ENCODE measurements at regions not wholly inside any gene's neighbourhood (a gene's known extent, or its start where the extent isn't known, plus 50 kb on each side); places are given as distances from the start of the nearest gene placed in this dataset.
A peak's percentile ranks its signal among the peaks of the same experiment; 100 is the strongest.

GRCh38 chr6:23435798-23436197 is 690.2 kb upstream of the NRSN1 start:
- no peak for DNase-seq
- H3K4me3 ChIP-seq = no peak overlapping the region
- no peaks in the 10 kb centered on the region for H3K27me3 ChIP-seq
- no peak overlapping the region for H3K9ac ChIP-seq (ENCODE audit: low read depth in 2 of 2, low read length in 2 of 2)
- TF ChIP-seq CTCF (IDR thresholded peaks at IDR 0.05) = no peak
- intact Hi-C loops (cut with DNase I) = no loop called here
- H3K4me1 ChIP-seq = no peaks in the 10 kb centered on the region
- H3K27ac ChIP-seq = no peak overlapping the region
- H3K36me3 ChIP-seq = no peaks in the 10 kb centered on the region
- no peaks in the 10 kb centered on the region for H3K9me3 ChIP-seq

- Histone ChIP-seq H3K27me3 (no peaks in the 10 kb centered on the region), H3K36me3 (no peaks in the 10 kb centered on the region), H3K9ac (ENCODE audit: low read depth in 2 of 2, low read length in 2 of 2) (no peak overlapping the region), H3K4me1 (no peaks in the 10 kb centered on the region), H3K9me3 (no peaks in the 10 kb centered on the region), H3K4me3 (no peak overlapping the region), H3K27ac (no peak overlapping the region)
- DNase-seq = no peak
- no peak for TF ChIP-seq CTCF (IDR thresholded peaks at IDR 0.05)
- intact Hi-C loops (cut with DNase I) = no loop called here
Measured at GRCh38 chr6:23441808-23442461, 684.1 kb upstream of the NRSN1 start.

GRCh38 chr6:23445157-23445710 is 680.8 kb upstream of the NRSN1 start:
- no peaks in the 10 kb centered on the region for H3K27me3 ChIP-seq
- H3K9me3 ChIP-seq = no peaks in the 10 kb centered on the region
- TF ChIP-seq CTCF (IDR thresholded peaks at IDR 0.05) = no peak
- H3K9ac ChIP-seq (ENCODE audit: low read depth in 2 of 2, low read length in 2 of 2) = no peak overlapping the region
- no peak for DNase-seq
- H3K27ac ChIP-seq = no peak overlapping the region
- intact Hi-C loops (cut with DNase I) = no loop called here
- no peaks in the 10 kb centered on the region for H3K36me3 ChIP-seq
- H3K4me3 ChIP-seq = no peak overlapping the region
- H3K4me1 ChIP-seq = no peaks in the 10 kb centered on the region

GRCh38 chr6:23446469-23446967 is 679.5 kb upstream of the NRSN1 start:
- no peak for DNase-seq
- Histone ChIP-seq H3K9me3 (no peaks in the 10 kb centered on the region), H3K27ac (no peak overlapping the region), H3K9ac (ENCODE audit: low read depth in 2 of 2, low read length in 2 of 2) (no peak overlapping the region), H3K27me3 (no peaks in the 10 kb centered on the region), H3K4me3 (no peak overlapping the region), H3K36me3 (no peaks in the 10 kb centered on the region), H3K4me1 (no peaks in the 10 kb centered on the region)
- TF ChIP-seq CTCF (IDR thresholded peaks at IDR 0.05) = peak; percentile 16
- intact Hi-C loops (cut with DNase I) = no loop called here

- H3K4me1 ChIP-seq = no peaks in the 10 kb centered on the region
- no peak for TF ChIP-seq CTCF (IDR thresholded peaks at IDR 0.05)
- intact Hi-C loops (cut with DNase I) = no loop called here
- no peaks in the 10 kb centered on the region for H3K27me3 ChIP-seq
- H3K9ac ChIP-seq (ENCODE audit: low read depth in 2 of 2, low read length in 2 of 2) = no peak overlapping the region
- no peak overlapping the region for H3K27ac ChIP-seq
- H3K36me3 ChIP-seq = no peaks in the 10 kb centered on the region
- H3K4me3 ChIP-seq = no peak overlapping the region
- DNase-seq = no peak
- H3K9me3 ChIP-seq = no peaks in the 10 kb centered on the region
Measured at GRCh38 chr6:23447731-23448130, 678.3 kb upstream of the NRSN1 start.
